Endothelial cell of umbilical vein (primary cell): ENCODE measurements at regions not wholly inside any gene's neighbourhood (a gene's known extent, or its start where the extent isn't known, plus 50 kb on each side); places are given as distances from the start of the nearest gene placed in this dataset.

Experiments used
- BruUV-seq: library from RNA; stranded (reverse); fragments of 400-500 nt; replicated peaks from 2 replicates; lab custom pipeline; 2021; lab: Mats Ljungman, UMichigan
- CTCF ChIA-PET: fragments of 300-600, 350-600 bp; sonication (Branson Sonifier 250); formaldehyde crosslinking; loops from one replicate; lab custom pipeline; 2021; ENCODE audit warnings: antibody characterized with exemption, inconsistent platforms; lab: Charles Lee
- POLR2A ChIA-PET: fragments of 300-600, 350-600 bp; sonication (Branson Sonifier 250); formaldehyde crosslinking; loops from one replicate; lab custom pipeline; 2021; ENCODE audit warnings: antibody characterized with exemption, inconsistent platforms; lab: Charles Lee
- DNase-seq: peaks from one replicate; pipeline ENCODE4 v3.0.0-alpha.2; 2011; ENCODE audit warnings: low read depth, low spot score
- FAIRE-seq: peaks from 2 replicates; lab custom pipeline; 2011; peaks lifted over from hg19 to GRCh38; lab: Jason Lieb, UNC
- H2AFZ ChIP-seq: 2 replicates; pipeline ENCODE4 v1.6.0; 2012; ENCODE audit warnings: low read depth, low read length, control low read depth, inconsistent platforms
- H3K27ac ChIP-seq: 2 replicates; pipeline ENCODE4 v1.5.1; 2011; ENCODE audit warnings: low read depth, mild to moderate bottlenecking, control low read depth, low read length, moderate library complexity; ENCODE audit not compliant: insufficient read depth
- H3K27me3 ChIP-seq, 2 experiments: 2 replicates each; pipeline versions ENCODE4 v1.6.0 to v1.6.1; 2011; ENCODE audit warnings: low read length in 2 of 2, mixed read lengths in 1 of 2; ENCODE audit not compliant: control insufficient read depth in 2 of 2, insufficient read depth in 2 of 2
- H3K36me3 ChIP-seq, 2 experiments: 2 replicates in 1 of 2; 3 replicates in 1 of 2; pipeline ENCODE4 v1.5.1; 2011; ENCODE audit warnings: low read length in 2 of 2, mild to moderate bottlenecking in 1 of 2, moderate library complexity in 1 of 2; ENCODE audit not compliant: control insufficient read depth in 2 of 2, insufficient read depth in 2 of 2; ENCODE audit errors: extremely low read depth in 1 of 2
- H3K4me1 ChIP-seq: 3 replicates; pipeline ENCODE4 v1.5.1; 2011; ENCODE audit warnings: mild to moderate bottlenecking, low read length; ENCODE audit not compliant: control insufficient read depth, insufficient read depth; ENCODE audit errors: extremely low read depth
- H3K4me2 ChIP-seq: 2 replicates; pipeline ENCODE4 v1.6.1; 2011; ENCODE audit warnings: low read length, control low read depth, mixed read lengths; ENCODE audit not compliant: insufficient read depth
- H3K4me3 ChIP-seq, 3 experiments: fragments of 200-600 bp in 1 of 3; sonication (generic), shearing (Covaris generic) in 1 of 3; replicated peaks in 1 of 3; 2 replicates each; pipeline ENCODE4 v1.5.1; 2011 to 2016; ENCODE audit warnings: control low read depth in 3 of 3, low read length in 3 of 3, mild to moderate bottlenecking in 2 of 3, inconsistent platforms in 1 of 3, low read depth in 1 of 3, moderate library complexity in 1 of 3; ENCODE audit not compliant: insufficient read depth in 1 of 3
- H3K79me2 ChIP-seq: 2 replicates; pipeline ENCODE4 v1.6.0; 2012; ENCODE audit warnings: low read length, inconsistent platforms; ENCODE audit not compliant: control insufficient read depth, insufficient read depth
- H3K9ac ChIP-seq: replicated peaks from 2 replicates; pipeline ENCODE3; 2011; ENCODE audit warnings: low read length, control low read depth; ENCODE audit not compliant: insufficient read depth; ENCODE audit errors: extremely low read depth
- H3K9me1 ChIP-seq: replicated peaks from 3 replicates; pipeline ENCODE4 v1.6.0; 2011; ENCODE audit warnings: mild to moderate bottlenecking, low read length; ENCODE audit not compliant: control insufficient read depth, insufficient read depth; ENCODE audit errors: extremely low read depth
- H3K9me3 ChIP-seq: replicated peaks from 2 replicates; pipeline ENCODE4 v1.5.1; 2012; ENCODE audit warnings: low read length, inconsistent platforms; ENCODE audit not compliant: control insufficient read depth, insufficient read depth
- H4K20me1 ChIP-seq: replicated peaks from 2 replicates; pipeline ENCODE3; 2011; ENCODE audit warnings: mild to moderate bottlenecking, low read length; ENCODE audit not compliant: control insufficient read depth, insufficient read depth; ENCODE audit errors: extremely low read depth
- EZH2 ChIP-seq: IDR thresholded peaks from 2 replicates; pipeline ENCODE4 v1.6.1; 2012; ENCODE audit warnings: borderline replicate concordance, low read depth, mild to moderate bottlenecking, moderate library complexity, low read length, inconsistent platforms; ENCODE audit not compliant: severe bottlenecking
- FOS ChIP-seq: IDR thresholded peaks from 2 replicates; pipeline ENCODE4 v1.6.1; 2011; ENCODE audit warnings: mild to moderate bottlenecking, low read length, moderate library complexity, borderline replicate concordance; ENCODE audit not compliant: insufficient read depth
- GATA2 ChIP-seq: IDR thresholded peaks from 2 replicates; pipeline ENCODE4 v1.7.0; 2011; ENCODE audit warnings: low read depth, mild to moderate bottlenecking, moderate library complexity, mixed read lengths, low read length; ENCODE audit not compliant: insufficient read length, insufficient read depth
- JUN ChIP-seq: IDR thresholded peaks from 2 replicates; pipeline ENCODE4 v1.6.1; 2011; ENCODE audit warnings: borderline replicate concordance, low read depth; ENCODE audit not compliant: insufficient read length, insufficient read depth
- MYC ChIP-seq: IDR thresholded peaks from one replicate; pipeline ENCODE4 v1.6.1; 2011; ENCODE audit warnings: mild to moderate bottlenecking, low read depth, low read length
- POLR2A ChIP-seq: IDR thresholded peaks from 2 replicates; pipeline ENCODE4 v1.6.1; 2012; ENCODE audit warnings: low read depth, mild to moderate bottlenecking, control low read depth, low read length
- POLR2AphosphoS5 ChIP-seq: IDR thresholded peaks from 2 replicates; pipeline ENCODE4 v1.6.1; 2012; ENCODE audit warnings: low read depth, mild to moderate bottlenecking, control low read depth, low read length, moderate library complexity; ENCODE audit not compliant: insufficient read depth
- dilution Hi-C: fragments of 300-500 bp; cut with MboI; formaldehyde crosslinking; loops from one replicate; pipeline ENCODE4 v1.15.0; 2019; ENCODE audit warnings: low sequenced_read_pairs; ENCODE audit not compliant: extremely low pct_ligation_motif_present
- intact Hi-C: fragments of 100-400 bp; cut with micrococcal nuclease; formaldehyde crosslinking; loops from one replicate; pipeline ENCODE4 v1.10.0; 2022
- TF ChIP-seq, protein P1 (sequence below): IDR thresholded peaks from 2 replicates; pipeline ENCODE4 v1.6.1; 2011; ENCODE audit not compliant: insufficient read depth, insufficient read length
- TF ChIP-seq, protein P2 (sequence below), 2 donors: IDR thresholded peaks; 1 replicate in 1 of 2; 2 replicates in 1 of 2; pipeline ENCODE4 v1.5.1; 2011; ENCODE audit warnings: low read length in 2 of 2, mild to moderate bottlenecking in 2 of 2, moderate library complexity in 2 of 2, control low read depth in 1 of 2, inconsistent platforms in 1 of 2, low read depth in 1 of 2; ENCODE audit not compliant: insufficient read depth in 1 of 2; ENCODE audit errors: extremely low read depth in 1 of 2

- no peaks in the 10 kb centered on the region for H3K9me1 ChIP-seq
- no peak overlapping the region for H3K4me2 ChIP-seq
- POLR2A ChIA-PET, result no interaction called here
- DNase-seq (no peak), FAIRE-seq (no peak)
- no peaks in the 10 kb centered on the region for H4K20me1 ChIP-seq
- peaks cover 4% of the 10 kb centered on the region for H3K4me1 ChIP-seq
- TF ChIP-seq, protein P1, sequence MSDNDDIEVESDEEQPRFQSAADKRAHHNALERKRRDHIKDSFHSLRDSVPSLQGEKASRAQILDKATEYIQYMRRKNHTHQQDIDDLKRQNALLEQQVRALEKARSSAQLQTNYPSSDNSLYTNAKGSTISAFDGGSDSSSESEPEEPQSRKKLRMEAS, result no peak
- TF ChIP-seq JUN, result no peak
- no peaks in the 10 kb centered on the region for H3K27me3 ChIP-seq
- no TSS peak for BruUV-seq
- peaks cover 2% of the 10 kb centered on the region for H3K9me3 ChIP-seq
- H3K79me2 ChIP-seq, result no peaks in the 10 kb centered on the region
- H3K9ac ChIP-seq, result no peak overlapping the region
- H3K27ac ChIP-seq, result no peak overlapping the region
- CTCF ChIA-PET, result no interaction called here
- no peak overlapping the region for H2AFZ ChIP-seq
- no peak overlapping the region for H3K4me3 ChIP-seq
- no peaks in the 10 kb centered on the region for H3K36me3 ChIP-seq
- dilution Hi-C loops (no loop called here), intact Hi-C loops (no loop called here)
Observed at GRCh38 chr20:6657111-6657510, 110.4 kb upstream of the BMP2 start.

DNA sequence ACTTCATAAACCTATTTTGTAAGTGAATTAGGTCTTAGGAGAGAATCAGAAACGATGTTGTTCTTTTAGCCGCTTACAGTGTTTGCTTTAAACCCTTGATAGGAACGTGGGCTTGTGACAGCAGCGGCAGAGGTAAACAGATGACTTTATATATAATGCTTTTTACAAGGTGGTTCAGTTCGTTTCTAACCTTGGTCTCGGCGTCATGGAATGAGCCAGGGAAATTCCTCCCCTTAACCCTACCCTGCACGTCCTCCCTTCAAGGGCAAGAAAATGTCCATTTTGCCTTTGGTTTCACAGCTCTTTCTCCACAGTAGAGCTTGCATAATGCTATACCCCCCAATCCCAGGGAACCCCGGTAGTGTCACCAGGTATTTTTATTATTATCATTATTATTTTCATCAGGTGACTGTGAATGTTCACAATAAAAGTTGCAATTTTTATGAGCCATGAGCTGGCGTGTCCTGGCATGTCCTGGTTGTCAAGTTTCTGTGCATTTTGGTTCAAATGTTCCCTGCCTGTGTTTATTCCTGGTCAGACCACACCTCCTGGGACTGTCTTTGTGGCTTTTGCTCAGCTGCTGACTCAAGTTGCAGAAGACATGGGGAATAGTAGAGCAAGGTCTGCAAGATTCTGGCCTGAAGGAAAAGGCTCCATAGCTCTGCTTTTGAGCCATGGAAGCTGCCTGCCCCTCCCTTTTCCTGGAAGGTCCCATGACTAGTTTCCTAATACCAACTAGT, 112.8 kb upstream of the BMP2 start:
- TF ChIP-seq, protein P2, sequence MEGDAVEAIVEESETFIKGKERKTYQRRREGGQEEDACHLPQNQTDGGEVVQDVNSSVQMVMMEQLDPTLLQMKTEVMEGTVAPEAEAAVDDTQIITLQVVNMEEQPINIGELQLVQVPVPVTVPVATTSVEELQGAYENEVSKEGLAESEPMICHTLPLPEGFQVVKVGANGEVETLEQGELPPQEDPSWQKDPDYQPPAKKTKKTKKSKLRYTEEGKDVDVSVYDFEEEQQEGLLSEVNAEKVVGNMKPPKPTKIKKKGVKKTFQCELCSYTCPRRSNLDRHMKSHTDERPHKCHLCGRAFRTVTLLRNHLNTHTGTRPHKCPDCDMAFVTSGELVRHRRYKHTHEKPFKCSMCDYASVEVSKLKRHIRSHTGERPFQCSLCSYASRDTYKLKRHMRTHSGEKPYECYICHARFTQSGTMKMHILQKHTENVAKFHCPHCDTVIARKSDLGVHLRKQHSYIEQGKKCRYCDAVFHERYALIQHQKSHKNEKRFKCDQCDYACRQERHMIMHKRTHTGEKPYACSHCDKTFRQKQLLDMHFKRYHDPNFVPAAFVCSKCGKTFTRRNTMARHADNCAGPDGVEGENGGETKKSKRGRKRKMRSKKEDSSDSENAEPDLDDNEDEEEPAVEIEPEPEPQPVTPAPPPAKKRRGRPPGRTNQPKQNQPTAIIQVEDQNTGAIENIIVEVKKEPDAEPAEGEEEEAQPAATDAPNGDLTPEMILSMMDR (IDR thresholded peaks at IDR 0.05; ENCODE audit: extremely low read depth in 1 of 2, insufficient read depth in 1 of 2, low read depth in 1 of 2, low read length in 2 of 2), result no peak
- TF ChIP-seq JUN, result no peak
- no peak for TF ChIP-seq FOS
- no peak for TF ChIP-seq POLR2AphosphoS5
- TF ChIP-seq GATA2, result no peak
- TF ChIP-seq POLR2A, result no peak
- TF ChIP-seq, protein P1, result no peak
- no peak for TF ChIP-seq MYC
- TF ChIP-seq EZH2, result no peak
- intact Hi-C loops (no loop called here), dilution Hi-C loops (no loop called here)
- no peaks in the 10 kb centered on the region for H3K9me1 ChIP-seq
- H3K27me3 ChIP-seq, result no peaks in the 10 kb centered on the region
- ChIA-PET CTCF (interaction anchor here (1.0 to 1.3 kb wide), 2 partner anchors 9 to 47 kb away, joined by 3 read pairs; no protein-coding TSS in a partner anchor), POLR2A (no interaction called here)
- no peak for DNase-seq
- H3K36me3 ChIP-seq, result no peaks in the 10 kb centered on the region
- no peak overlapping the region for H3K9ac ChIP-seq
- no peak overlapping the region for H3K4me2 ChIP-seq
- no peak overlapping the region for H3K27ac ChIP-seq
- no TSS peak for BruUV-seq
- no peak for FAIRE-seq
- H2AFZ ChIP-seq, result peak overlapping the region; percentile 46
- no peak overlapping the region for H3K4me3 ChIP-seq
- H4K20me1 ChIP-seq, result no peaks in the 10 kb centered on the region
- H3K79me2 ChIP-seq, result no peaks in the 10 kb centered on the region
- H3K9me3 ChIP-seq, result no peaks in the 10 kb centered on the region
- no peaks in the 10 kb centered on the region for H3K4me1 ChIP-seq
